ENCODE measurements at regions not wholly inside any gene's neighbourhood (a gene's known extent, or its start where the extent isn't known, plus 50 kb on each side); places are given as distances from the start of the nearest gene placed in this dataset.

GRCh38 chr1:80565406-80565805 lies 1235.3 kb upstream of the ADGRL2 start:
- Histone ChIP-seq H3K4me2 (ENCODE audit: low read depth, low read length) (no peak overlapping the region), H3K36me3 (replicated peaks; ENCODE audit: insufficient read depth, low read length) (no peaks in the 10 kb centered on the region), H3K79me2 (ENCODE audit: low read length) (no peaks in the 10 kb centered on the region), H3K27me3 (replicated peaks; ENCODE audit: insufficient read depth, low read length) (no peaks in the 10 kb centered on the region), H3K4me3 (ENCODE audit: low read length) (no peak overlapping the region), H3F3A (ENCODE audit: insufficient read depth, low read length) (no peaks in the 10 kb centered on the region), H4K20me1 (ENCODE audit: insufficient read depth, low read length) (no peaks in the 10 kb centered on the region), H3K27ac (ENCODE audit: low read length) (no peak overlapping the region), H3K9me2 (replicated peaks; ENCODE audit: insufficient read depth, low read length) (no peaks in the 10 kb centered on the region), H3K9me3 (replicated peaks; ENCODE audit: insufficient read depth, low read length) (no peaks in the 10 kb centered on the region), H3K4me1 (ENCODE audit: low read length) (no peaks in the 10 kb centered on the region), H3K9ac (ENCODE audit: low read length) (no peak overlapping the region), H2AFZ (ENCODE audit: low read length) (no peak overlapping the region)
- no peak for DNase-seq
- no peak for TF ChIP-seq EZH2 (optimal IDR thresholded peaks at IDR 0.05; ENCODE audit: low read depth, low read length)
- no peak for TF ChIP-seq EZH2phosphoT487 (IDR thresholded peaks at IDR 0.05; ENCODE audit: low read length)
- TF ChIP-seq CTCF (IDR thresholded peaks at IDR 0.05; ENCODE audit: low read length) = no peak

- H3K4me1 ChIP-seq (ENCODE audit: low read length) = no peaks in the 10 kb centered on the region
- no peaks in the 10 kb centered on the region for H3K36me3 ChIP-seq (replicated peaks; ENCODE audit: insufficient read depth, low read length)
- no peak overlapping the region for H3K4me3 ChIP-seq (ENCODE audit: low read length)
- H3K27ac ChIP-seq (ENCODE audit: low read length) = no peak overlapping the region
- no peaks in the 10 kb centered on the region for H4K20me1 ChIP-seq (ENCODE audit: insufficient read depth, low read length)
- DNase-seq = no peak
- no peaks in the 10 kb centered on the region for H3K27me3 ChIP-seq (replicated peaks; ENCODE audit: insufficient read depth, low read length)
- H3K79me2 ChIP-seq (ENCODE audit: low read length) = no peaks in the 10 kb centered on the region
- H3K9me3 ChIP-seq (replicated peaks; ENCODE audit: insufficient read depth, low read length) = no peaks in the 10 kb centered on the region
- H2AFZ ChIP-seq (ENCODE audit: low read length) = no peak overlapping the region
- H3K9ac ChIP-seq (ENCODE audit: low read length) = no peak overlapping the region
- H3K9me2 ChIP-seq (replicated peaks; ENCODE audit: insufficient read depth, low read length) = no peaks in the 10 kb centered on the region
- no peaks in the 10 kb centered on the region for H3F3A ChIP-seq (ENCODE audit: insufficient read depth, low read length)
- TF ChIP-seq EZH2phosphoT487 (IDR thresholded peaks at IDR 0.05; ENCODE audit: low read length) (no peak), EZH2 (optimal IDR thresholded peaks at IDR 0.05; ENCODE audit: low read depth, low read length) (no peak), CTCF (IDR thresholded peaks at IDR 0.05; ENCODE audit: low read length) (no peak)
- H3K4me2 ChIP-seq (ENCODE audit: low read depth, low read length) = no peak overlapping the region
These were observed 1258.5 kb upstream of the ADGRL2 start for GRCh38 chr1:80542231-80542630.

GRCh38 chr1:80540596-80540995 lies 1260.1 kb upstream of the ADGRL2 start:
- Histone ChIP-seq H2AFZ (ENCODE audit: low read length) (no peak overlapping the region), H3F3A (ENCODE audit: insufficient read depth, low read length) (no peaks in the 10 kb centered on the region)
- TF ChIP-seq CTCF (IDR thresholded peaks at IDR 0.05; ENCODE audit: low read length) (no peak), EZH2phosphoT487 (IDR thresholded peaks at IDR 0.05; ENCODE audit: low read length) (no peak), EZH2 (optimal IDR thresholded peaks at IDR 0.05; ENCODE audit: low read depth, low read length) (no peak)

More at GRCh38 chr1:80540596-80540995, 1260.1 kb upstream of the ADGRL2 start:
- Histone ChIP-seq H3K9me3 (replicated peaks; ENCODE audit: insufficient read depth, low read length) (no peaks in the 10 kb centered on the region), H3K4me2 (ENCODE audit: low read depth, low read length) (no peak overlapping the region), H3K4me3 (ENCODE audit: low read length) (no peak overlapping the region), H4K20me1 (ENCODE audit: insufficient read depth, low read length) (no peaks in the 10 kb centered on the region), H3K36me3 (replicated peaks; ENCODE audit: insufficient read depth, low read length) (no peaks in the 10 kb centered on the region), H3K27ac (ENCODE audit: low read length) (no peak overlapping the region), H3K9ac (ENCODE audit: low read length) (no peak overlapping the region), H3K9me2 (replicated peaks; ENCODE audit: insufficient read depth, low read length) (no peaks in the 10 kb centered on the region), H3K79me2 (ENCODE audit: low read length) (no peaks in the 10 kb centered on the region), H3K27me3 (replicated peaks; ENCODE audit: insufficient read depth, low read length) (no peaks in the 10 kb centered on the region), H3K4me1 (ENCODE audit: low read length) (no peaks in the 10 kb centered on the region)
- DNase-seq = no peak

All from MM.1S (cell line).